ENCODE measurements at regions not wholly inside any gene's neighbourhood (a gene's known extent, or its start where the extent isn't known, plus 50 kb on each side); places are given as distances from the start of the nearest gene placed in this dataset.

- TF ChIP-seq, protein P1, sequence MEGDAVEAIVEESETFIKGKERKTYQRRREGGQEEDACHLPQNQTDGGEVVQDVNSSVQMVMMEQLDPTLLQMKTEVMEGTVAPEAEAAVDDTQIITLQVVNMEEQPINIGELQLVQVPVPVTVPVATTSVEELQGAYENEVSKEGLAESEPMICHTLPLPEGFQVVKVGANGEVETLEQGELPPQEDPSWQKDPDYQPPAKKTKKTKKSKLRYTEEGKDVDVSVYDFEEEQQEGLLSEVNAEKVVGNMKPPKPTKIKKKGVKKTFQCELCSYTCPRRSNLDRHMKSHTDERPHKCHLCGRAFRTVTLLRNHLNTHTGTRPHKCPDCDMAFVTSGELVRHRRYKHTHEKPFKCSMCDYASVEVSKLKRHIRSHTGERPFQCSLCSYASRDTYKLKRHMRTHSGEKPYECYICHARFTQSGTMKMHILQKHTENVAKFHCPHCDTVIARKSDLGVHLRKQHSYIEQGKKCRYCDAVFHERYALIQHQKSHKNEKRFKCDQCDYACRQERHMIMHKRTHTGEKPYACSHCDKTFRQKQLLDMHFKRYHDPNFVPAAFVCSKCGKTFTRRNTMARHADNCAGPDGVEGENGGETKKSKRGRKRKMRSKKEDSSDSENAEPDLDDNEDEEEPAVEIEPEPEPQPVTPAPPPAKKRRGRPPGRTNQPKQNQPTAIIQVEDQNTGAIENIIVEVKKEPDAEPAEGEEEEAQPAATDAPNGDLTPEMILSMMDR (IDR thresholded peaks at IDR 0.05; ENCODE audit: insufficient read depth, low read length) = no peak
- TF ChIP-seq REST (IDR thresholded peaks at IDR 0.05; ENCODE audit: insufficient replicate concordance, low read depth) (no peak), SPI1 (IDR thresholded peaks at IDR 0.05; ENCODE audit: borderline replicate concordance, low read depth) (no peak), GABPA (IDR thresholded peaks at IDR 0.05; ENCODE audit: low read depth) (no peak), POLR2AphosphoS5 (IDR thresholded peaks at IDR 0.05; ENCODE audit: low read depth) (no peak)
- Histone ChIP-seq H3K27me3 (ENCODE audit: insufficient read depth, poor library complexity, severe bottlenecking) (no peaks in the 10 kb centered on the region), H3K27ac (replicated peaks) (no peak overlapping the region), H3K4me3 (replicated peaks; ENCODE audit: insufficient read depth, low read length) (no peak overlapping the region)
- no peak for DNase-seq (ENCODE audit: low read depth in 1 of 2, low spot score in 1 of 2)
These were observed 190.2 kb upstream of the SNX2 start for GRCh38 chr5:122584411-122585300.

- Histone ChIP-seq H3K27ac (replicated peaks) (no peak overlapping the region), H3K27me3 (ENCODE audit: insufficient read depth, poor library complexity, severe bottlenecking) (no peaks in the 10 kb centered on the region), H3K4me3 (replicated peaks; ENCODE audit: insufficient read depth, low read length) (no peak overlapping the region)
- no peak for DNase-seq (ENCODE audit: low read depth in 1 of 2, low spot score in 1 of 2)
- no peak for TF ChIP-seq REST (IDR thresholded peaks at IDR 0.05; ENCODE audit: insufficient replicate concordance, low read depth)
- no peak for TF ChIP-seq GABPA (IDR thresholded peaks at IDR 0.05; ENCODE audit: low read depth)
- TF ChIP-seq SPI1 (IDR thresholded peaks at IDR 0.05; ENCODE audit: borderline replicate concordance, low read depth) = no peak
- no peak for TF ChIP-seq POLR2AphosphoS5 (IDR thresholded peaks at IDR 0.05; ENCODE audit: low read depth)
- TF ChIP-seq, protein P1 (IDR thresholded peaks at IDR 0.05; ENCODE audit: insufficient read depth, low read length) = no peak
These were observed 189.5 kb upstream of the SNX2 start for GRCh38 chr5:122585371-122585770.

DNA sequence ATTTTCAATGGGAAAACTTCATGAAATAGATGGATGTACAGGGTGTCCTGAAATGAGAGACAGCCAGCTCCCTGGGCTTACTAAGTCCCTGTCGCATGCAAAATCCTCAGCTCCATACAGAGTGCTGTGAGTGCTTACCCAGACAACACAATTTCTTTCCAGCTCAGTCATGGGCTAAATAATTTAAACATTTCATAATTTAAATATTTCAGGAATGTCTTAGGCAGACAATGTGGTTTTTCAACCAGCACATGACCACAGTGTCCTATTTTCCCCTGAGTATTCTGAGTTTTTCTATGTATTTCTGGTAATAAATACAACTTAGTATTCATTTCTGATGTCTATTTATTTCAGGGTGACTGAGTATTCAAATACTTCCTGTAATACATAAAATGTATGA is 188.5 kb upstream of the SNX2 start:
- no peak for TF ChIP-seq SPI1 (IDR thresholded peaks at IDR 0.05; ENCODE audit: borderline replicate concordance, low read depth)
- TF ChIP-seq POLR2AphosphoS5 (IDR thresholded peaks at IDR 0.05; ENCODE audit: low read depth) = no peak
- no peak for TF ChIP-seq GABPA (IDR thresholded peaks at IDR 0.05; ENCODE audit: low read depth)
- no peak for TF ChIP-seq REST (IDR thresholded peaks at IDR 0.05; ENCODE audit: insufficient replicate concordance, low read depth)
- TF ChIP-seq, protein P1 (IDR thresholded peaks at IDR 0.05; ENCODE audit: insufficient read depth, low read length) = no peak
- no peak overlapping the region for H3K27ac ChIP-seq (replicated peaks)
- no peak overlapping the region for H3K4me3 ChIP-seq (replicated peaks; ENCODE audit: insufficient read depth, low read length)
- DNase-seq (ENCODE audit: low read depth in 1 of 2, low spot score in 1 of 2) = no peak
- H3K27me3 ChIP-seq (ENCODE audit: insufficient read depth, poor library complexity, severe bottlenecking) = no peaks in the 10 kb centered on the region
